Right lobe of liver (tissue), 4 donors: ENCODE measurements at regions not wholly inside any gene's neighbourhood (a gene's known extent, or its start where the extent isn't known, plus 50 kb on each side); places are given as distances from the start of the nearest gene placed in this dataset.

Experiments
- CTCF ChIP-seq, 4 donors: fragments of 200-600 bp in 3 of 4; fragments of 450-650 bp in 1 of 4; IDR thresholded peaks; one replicate each; pipeline versions ENCODE4 v1.5.1 to v1.8.0; 2016 to 2022; ENCODE audit warnings: antibody characterized with exemption in 4 of 4, mild to moderate bottlenecking in 2 of 4
- POLR2A ChIP-seq: fragments of 450-650 bp; IDR thresholded peaks from one replicate; pipeline ENCODE4 v1.6.1; 2017; ENCODE audit warnings: antibody characterized with exemption, mild to moderate bottlenecking
- donor health status: DM: no; HTN: no; CAD: no.
- donor health status: DM: no; HTN: no; CAD: no.
- donor health status: DM: no; HTN: yes; CAD: no.

GRCh38 chr12:63220921-63221320 is 69.9 kb upstream of the AVPR1A start:
- TF ChIP-seq CTCF (IDR thresholded peaks at IDR 0.05), result peak in 1 of 4 donors; percentile 17
- no peak for TF ChIP-seq POLR2A
